ENCODE measurements at regions not wholly inside any gene's neighbourhood (a gene's known extent, or its start where the extent isn't known, plus 50 kb on each side); places are given as distances from the start of the nearest gene placed in this dataset.
A peak's percentile ranks its signal among the peaks of the same experiment; 100 is the strongest.

DNA sequence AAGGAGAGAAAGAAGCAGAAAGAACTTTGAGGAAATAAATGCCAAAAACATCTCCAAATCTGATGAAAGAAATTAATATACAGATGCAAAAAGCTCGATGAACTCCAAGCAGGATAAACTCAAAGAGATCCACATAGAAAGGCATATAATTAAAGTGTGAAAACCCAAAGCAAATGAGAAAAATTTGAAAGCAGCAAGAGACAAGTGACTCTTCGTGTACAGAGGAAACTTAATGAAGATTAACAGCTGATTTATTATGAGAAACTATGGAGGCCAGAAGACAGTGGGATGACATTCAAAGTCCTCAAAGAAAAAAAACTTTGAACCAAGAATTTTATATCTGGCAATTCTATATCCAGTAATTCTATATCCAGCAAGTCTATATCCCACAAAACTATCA is 163.0 kb upstream of the TMCC3 start:
- no peak for DNase-seq

DNA sequence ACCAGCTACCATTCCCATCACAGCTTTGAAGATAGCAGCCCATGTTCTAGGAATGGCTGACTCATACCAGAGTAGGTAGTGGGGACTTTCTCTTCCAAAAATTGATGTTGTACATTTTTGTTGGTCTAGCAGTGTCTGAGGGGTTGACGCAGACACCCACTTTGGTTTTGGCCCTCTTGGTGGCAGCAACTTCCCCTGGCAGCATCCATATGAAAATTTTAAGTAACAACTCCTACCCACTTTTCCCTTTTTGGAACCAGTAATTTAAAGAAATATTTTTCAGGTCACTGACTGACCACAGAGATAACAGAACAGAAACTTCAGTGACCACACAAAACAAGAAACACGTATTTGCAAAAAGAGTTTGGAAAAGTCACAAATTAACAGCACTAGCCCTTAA is 162.0 kb upstream of the TMCC3 start:
- no peak for DNase-seq

DNA sequence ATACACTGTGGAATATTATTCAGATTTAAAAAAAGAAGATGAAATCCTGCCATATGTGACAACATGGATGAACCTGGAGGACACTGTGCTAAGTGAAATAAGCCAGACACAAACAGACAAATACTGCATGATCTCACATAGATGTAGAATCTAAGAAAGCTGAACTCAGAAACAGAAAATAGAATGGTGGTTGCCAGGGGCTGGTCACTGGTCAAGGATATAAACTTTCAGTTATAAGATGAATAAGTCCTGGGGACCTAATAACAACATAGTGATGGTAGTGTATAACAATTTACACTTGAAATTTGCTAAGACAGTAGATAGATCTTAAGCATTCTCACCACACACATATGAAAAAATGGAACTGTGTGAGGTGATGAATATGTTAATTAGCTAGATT is 161.3 kb upstream of the TMCC3 start:
- DNase-seq: no peak

DNA sequence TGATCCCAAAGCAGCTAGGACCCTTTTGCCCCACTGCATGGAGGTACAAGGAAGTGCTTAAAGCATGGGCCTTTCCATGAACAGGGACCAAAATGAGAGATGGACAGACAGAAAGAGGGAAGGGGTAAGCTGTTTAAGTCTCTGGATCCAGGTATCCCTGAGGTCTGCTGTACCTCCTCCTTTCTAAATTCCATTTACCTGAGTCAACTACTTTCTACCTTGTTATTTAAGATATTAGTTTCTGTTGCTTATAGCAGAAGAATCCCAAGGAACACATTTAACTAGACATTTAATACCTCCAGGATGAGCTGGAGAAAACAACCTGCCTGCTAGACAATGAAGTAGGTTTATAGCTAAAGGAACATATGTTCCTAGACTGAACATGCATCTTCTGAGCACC is 157.6 kb upstream of the TMCC3 start:
- no peak for DNase-seq

DNA sequence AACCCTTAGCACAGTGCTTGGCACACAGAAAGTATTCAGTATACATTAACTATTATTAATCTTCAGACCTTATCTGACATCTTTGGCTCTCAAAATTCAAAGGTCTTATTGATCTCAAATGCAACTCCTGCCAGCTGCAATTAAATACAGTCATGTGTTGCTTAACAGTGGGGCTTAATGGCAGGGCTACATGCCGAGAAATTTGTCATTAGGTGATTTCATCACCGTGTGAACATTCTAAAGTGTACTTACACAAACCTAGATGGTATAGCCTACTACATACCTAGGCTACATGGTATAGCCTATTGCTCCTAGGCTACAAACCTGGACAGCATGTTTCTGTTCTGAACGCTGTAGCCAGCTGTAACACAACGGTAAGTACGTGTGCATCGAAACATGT is 156.3 kb upstream of the TMCC3 start:
- no peak for DNase-seq

DNA sequence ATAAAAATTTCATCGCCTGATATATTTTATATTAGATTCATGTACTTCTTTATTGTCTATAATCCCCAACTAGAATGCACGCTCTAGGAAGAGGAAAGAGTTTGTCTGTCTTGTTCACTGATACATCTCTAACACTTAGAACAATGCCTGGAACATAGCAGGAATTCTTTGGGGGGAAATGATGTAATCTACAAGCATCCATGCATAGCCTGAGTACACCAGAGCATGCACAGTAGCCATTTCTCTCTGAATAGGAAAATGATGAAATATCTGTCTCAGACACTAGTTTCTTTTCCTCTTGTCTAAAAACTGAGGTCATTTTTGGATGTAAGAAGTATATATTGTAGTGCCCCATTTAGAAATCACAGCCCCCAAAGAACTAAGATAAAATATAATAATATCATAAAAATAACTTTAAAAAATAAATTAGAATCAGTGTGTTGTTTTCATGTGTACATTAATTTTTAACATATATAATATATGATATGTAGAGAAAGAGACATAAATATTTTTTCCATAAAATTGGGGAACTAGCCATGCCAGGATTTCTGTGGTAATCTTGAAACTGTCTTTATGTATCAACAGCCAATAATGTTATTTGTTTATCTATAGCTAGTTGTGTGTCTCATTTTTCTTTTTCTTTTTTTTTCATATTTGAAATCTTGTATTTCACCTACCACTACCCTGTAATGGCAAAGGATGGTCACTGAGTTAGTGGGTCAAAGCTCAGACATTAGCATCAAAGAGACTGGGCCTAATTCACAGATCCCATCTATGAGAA is 155.6 kb upstream of the TMCC3 start:
- no peak for DNase-seq

DNA sequence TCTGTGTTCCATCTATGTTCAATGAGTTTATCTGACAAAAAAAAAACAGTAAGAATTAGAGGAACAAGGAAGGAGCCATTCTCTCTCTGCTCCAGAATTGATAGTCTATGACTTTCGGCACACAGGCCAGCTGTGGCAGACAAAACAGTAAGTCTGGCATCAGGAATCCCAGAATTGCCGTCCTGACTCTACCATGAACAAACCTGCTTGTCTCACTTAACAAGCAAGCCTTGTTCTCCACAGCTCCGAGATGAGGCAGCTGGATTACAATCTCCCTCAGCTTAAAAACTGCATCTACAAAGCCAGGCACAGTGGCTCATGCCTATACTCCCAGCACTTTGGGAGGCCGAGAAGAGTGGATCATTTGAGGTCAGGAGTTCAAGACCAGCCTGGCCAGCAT is 153.6 kb upstream of the TMCC3 start:
- no peak for DNase-seq

DNA sequence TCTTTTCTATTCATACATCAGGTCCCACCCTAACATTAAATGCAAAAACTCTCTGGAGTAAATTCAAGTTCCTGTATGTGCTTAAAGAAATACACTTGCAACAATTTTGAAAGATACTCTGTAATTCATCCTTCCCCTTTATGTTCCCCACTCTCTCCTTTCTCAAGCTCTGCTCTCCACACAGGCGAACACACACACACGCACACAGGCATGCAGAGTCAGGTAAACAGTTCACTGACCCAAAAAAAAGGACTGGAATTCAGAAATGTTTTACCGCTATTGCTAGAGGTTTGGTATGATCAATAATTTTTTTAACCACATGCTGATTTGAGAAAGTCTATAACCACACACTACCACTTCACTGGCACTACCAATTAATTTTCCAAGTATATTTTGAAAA is 152.4 kb upstream of the TMCC3 start:
- DNase-seq: no peak

DNA sequence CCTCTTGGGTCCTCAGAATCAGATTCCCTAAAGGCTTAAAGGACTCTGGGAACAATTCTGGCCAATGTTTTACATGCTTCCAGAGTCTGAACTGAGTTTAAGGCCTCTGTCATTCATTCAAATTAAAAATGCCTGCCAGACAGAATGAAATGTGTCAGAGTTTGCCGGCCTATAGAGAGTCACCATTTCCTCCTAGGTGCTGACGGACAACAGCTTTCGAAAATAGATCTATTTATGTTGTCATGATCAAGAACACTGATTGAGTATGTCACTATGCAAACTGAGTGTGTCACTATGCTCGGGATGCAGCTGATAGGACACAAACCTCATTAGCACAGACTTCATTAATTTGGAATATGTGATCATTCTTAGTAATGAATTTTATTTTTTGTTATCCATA is 151.4 kb upstream of the TMCC3 start:
- DNase-seq: no peak

DNA sequence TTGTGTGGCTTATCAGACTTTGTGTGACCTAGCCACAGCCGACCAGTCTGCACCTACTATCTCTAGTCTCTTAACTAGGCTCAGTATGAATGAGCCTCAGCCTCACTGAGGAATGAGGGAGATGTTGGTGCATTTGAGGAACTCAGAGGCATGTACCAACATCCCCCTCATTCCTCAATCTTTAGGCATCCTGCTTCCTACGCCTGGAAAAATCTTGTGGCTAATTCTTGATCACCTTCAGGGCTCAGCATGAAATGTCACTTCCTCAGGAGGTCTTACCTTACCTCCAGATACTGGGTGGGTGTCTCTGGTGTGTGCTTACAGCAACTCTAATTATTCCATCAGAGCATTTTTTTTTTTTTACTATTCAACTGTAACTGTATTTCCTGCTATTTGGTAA is 148.8 kb upstream of the TMCC3 start:
- DNase-seq: no peak

DNA sequence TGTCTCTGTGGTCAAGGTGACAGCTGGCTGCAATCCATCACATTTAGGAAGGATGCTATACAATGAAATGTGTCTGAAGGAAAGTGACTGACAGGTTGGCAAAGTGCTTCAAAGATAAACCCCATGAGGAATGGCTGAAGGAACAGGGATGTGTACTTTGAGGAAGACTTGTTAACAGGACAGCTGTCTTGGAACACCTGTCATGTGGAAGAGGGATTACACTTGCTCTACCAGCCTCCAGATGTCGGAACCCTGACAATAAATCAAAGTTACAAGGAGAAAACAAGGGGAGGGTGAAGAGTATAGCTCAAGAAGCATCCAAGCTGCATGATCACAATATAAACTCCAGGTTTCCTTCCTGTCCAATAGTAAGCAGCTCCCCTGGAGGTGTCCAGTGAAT is 147.8 kb upstream of the TMCC3 start:
- DNase-seq: no peak

DNA sequence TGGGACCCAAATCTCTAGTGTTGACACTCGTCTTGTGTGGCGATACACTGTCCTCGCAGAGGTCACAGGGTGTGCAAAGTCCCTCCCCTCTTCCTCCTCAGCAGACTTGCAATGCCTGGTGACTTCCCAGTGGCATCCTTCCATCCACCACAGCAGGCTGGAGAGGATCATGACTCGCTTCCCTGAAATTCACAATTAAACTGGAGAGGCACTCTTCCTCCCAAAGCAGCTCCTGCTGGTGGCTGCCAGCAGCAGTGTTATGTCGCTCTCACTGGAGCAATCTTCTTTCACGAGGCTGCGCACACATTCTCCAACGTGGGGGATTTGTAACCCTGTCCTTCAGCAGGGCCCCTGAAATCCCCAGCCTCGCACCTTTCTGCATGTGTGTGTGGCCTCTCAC is 145.2 kb upstream of the TMCC3 start:
- no peak for DNase-seq

DNA sequence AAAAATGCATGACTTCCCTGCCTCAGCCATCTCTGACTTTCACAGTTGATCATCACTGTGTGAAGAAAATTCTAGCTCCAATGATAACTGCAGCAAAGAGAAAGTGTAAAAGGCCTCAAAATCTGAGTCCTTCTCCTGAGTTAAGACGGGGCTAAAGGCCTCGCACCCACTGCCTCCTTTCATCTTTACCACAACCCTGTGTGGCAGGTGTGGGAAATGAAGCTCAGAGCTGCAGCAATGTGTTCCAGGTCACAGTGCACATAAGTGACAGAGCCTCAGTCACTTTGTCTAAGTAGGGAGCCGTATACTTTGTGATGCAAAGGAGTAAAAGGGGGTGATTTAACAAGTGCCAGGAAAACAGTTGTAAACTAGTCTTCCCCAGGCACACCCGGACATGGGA is 144.7 kb upstream of the TMCC3 start:
- DNase-seq: no peak

DNA sequence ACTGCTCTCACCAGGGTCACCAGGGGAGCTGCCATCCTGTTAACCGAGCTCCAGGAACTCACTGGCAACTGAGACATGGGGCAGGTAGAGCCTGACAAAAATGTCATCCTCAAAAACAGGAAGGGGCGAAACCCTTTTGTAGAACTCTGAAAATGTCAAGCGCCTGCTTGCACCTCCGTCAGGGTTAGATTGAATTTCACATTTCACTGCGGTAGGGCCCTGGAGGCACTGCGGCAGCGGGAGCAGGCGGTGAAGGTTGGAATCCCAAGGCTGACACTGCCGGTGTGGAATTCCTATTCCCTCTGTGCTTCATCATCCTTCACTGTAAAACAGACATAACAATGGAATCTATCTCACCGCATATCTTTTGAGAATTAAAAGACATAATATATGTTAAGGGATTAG is 142.8 kb upstream of the TMCC3 start:
- no peak for DNase-seq

DNA sequence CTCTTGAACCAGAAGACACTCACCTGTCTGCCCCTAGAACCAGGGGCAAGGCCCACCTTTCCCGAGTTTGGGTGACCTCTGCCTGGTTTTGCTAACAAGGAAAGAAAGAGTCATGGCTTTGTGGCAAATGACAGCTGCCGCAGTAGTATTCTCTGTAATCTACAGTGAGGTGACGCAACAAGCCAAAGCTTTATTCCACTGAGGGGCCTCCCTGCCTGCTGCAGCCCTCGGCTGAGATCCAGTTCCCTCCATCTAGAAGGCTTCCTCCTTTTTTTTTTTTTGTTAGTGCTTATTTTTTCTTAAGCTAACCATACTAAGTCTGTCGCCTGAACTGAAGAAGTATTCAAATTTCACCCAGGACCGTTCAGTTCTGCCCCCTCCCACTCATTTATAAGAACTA is 142.3 kb upstream of the TMCC3 start:
- DNase-seq: no peak

DNA sequence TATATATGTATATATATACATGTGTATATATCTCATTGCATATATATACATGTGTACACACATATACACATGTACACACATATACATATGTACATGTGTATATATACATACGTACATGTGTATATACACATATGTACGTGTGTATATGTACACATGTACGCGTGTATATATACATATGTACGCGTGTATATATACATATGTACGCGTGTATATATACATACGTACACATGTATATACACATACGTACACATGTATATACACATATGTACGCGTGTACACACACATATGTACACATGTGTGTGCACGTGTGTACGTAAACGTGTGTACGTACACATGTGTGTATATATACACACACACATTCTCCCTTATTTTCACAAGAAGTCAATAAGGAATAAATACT is 141.6 kb upstream of the TMCC3 start:
- no peak for DNase-seq

DNA sequence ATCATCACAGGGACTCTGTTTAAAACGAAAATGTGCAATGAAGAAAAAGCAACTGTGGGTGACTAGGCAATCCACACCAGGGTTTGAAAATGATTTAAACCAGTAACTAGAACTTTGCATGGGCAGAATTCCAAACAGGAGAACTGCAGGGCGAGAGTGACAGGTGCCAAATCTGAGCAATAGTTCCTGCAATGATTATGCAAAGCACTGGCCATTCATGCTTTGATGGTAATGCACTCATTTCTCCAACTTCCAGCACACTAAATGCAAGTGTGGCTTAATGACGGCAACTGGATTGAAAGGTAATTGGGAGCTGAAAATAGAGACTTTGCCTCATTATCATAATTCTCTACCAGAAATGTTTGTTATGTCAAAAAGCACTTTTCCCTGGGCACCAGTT is 140.5 kb upstream of the TMCC3 start:
- no peak for DNase-seq

DNA sequence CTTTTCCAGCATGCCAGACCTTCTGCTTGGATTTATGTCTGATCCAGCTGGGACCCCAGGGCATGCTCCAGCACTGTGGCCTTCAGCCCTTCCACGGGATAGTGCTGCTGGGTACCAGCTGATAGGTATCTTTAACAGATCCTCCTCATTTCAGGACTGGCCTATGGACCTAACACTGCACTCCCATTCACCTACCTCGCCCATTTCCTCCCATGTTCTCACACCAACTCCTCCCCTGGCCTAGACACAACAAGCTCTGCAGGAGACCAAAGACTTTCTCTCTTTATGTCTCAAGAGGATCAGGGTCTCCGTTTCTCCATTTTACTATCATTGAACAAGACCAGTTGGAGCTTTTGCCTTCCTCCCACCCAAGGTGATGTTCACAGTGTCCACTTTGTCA is 140.0 kb upstream of the TMCC3 start:
- DNase-seq: no peak

DNA sequence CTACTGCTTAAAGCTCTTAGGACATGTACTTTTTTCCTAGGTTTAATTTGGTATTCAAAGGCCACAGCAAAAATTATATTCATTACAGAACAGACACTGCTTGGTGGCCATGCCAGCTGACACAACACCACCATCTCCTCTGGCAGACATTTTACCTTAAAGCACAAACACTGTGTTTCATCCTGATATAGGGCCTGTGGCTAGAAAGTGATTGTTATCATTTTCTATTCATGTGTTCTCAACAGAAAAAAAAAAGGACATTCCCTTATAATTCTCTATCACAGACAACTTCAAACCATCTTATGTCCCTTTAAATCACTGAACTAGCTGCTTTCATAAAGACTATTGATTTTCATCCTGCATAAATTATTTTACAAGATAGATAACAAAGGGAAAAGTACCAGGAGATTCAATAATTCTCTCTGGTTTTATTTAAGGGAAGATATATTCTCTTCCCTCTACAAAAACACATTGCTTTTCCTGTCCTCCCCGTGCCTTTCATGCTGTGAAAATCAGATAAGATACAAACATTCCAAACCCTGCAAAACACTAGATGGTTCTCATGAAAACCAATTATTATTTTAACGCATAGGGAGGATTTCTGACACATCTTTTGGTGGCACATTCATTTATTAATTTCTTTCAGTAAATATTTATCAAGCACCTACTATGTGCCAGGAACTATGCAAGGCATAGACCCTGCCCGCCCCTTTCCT is 139.3 kb upstream of the TMCC3 start:
- no peak for DNase-seq

DNA sequence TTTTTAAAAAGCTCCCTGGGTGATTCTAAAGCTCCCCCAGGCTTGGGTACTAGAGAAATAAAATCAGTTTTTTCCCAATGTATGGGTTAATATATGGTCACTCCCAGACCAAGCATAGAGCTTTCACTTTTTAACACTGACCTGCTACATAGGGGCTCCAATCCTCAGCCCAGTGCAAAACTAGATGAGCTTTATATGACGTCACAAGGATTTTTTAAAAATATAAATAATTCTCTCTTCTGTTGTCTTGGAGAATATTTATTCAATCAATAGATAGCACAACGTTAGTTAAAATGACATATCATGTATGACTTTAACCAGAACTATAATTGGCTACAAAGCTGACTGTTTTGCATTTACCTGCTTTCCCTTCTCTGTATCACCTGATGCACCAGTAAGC is 137.9 kb upstream of the TMCC3 start:
- DNase-seq: no peak

DNA sequence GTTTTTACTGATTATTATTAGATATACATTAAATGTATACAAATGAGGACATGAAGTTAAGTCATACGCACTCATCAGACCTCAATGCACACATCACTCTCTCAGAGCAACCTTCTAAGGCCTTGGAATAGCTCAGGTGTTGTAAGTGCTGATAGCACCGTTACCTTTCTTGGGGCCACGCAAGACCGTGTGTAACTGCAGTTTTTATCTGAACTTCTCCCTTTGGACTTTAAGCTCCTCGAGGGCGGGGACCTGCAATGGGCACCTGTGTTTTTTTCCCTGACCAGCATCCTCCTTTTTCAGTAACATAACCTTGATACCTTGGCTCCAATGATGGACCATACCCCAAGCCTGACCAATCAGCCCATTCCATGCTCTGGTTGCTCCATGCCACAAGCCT is 136.5 kb upstream of the TMCC3 start:
- DNase-seq: no peak

DNA sequence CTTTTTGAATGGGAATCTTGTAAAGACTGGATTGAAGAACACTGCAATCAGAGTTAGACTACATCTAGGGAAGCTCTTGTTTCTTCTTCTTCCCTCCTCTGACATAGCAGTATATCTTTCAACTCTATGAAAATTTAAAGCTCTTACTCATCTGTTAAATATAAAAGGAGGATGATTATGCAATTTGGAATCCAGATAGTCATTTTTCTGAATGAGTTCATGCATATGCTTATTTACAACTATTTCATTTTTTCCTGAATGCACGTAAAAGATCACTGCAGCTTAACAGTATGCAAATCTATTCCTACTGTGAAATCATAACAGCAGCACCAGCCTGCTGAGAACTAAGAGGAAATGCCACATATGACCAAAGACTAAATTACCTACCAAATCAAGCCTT is 133.5 kb upstream of the TMCC3 start:
- peak; percentile 46 for DNase-seq

DNA sequence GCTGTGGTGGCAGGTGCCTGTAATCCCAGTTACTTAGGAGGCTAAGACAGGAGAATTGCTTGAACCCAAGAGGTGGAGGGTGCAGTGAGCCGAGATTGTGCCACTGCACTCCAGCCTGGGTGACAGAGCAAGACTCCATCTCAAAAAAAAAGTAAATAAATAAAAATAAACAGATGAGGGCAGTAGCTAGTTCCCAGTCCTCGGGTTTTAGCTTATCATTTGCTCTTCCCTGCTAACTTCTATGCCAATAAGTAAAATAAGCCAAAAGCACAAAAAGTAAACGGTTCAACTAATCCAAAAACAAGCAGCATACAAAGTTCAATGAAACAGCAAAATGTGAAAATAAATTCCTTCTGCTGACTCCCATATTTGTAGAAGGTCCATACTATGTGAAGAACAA is 133.0 kb upstream of the TMCC3 start:
- DNase-seq: no peak

DNA sequence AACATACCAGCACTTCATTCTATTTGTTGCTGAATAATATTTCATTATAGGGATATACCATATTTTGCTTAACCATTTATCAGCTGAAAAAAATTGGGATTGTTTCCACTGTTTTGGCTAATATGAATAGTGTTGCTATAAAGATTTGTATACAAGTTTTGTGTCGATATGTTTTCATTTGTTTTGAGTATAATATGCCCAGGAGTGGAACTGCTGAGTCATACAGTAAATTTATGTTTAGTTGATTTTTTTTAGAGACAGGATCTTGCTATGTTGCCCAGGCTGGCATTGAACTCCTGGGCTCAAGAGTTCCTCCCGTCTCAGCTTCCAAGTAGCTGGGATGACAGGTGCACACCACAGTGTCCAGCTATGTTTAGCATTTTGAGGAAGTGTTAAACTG is 131.5 kb upstream of the TMCC3 start:
- no peak for DNase-seq

DNA sequence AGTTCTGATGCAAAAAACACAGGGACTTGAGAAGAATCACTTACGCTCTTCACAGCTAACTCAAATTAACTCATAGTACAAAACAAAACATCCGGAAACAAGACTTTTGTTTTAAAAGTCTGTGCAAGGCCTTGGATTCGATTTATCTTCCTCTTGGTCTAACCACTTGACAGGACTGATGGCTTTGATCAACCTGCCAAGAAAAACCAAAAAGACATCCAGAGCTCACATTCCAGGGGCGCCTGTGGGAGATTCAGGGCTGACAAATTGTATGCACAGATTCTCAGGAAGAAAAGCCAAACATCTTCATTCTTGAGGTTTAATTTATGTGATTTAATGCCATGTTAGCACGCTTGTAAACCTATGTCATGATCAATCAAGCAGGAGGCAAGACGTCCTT is 129.1 kb upstream of the TMCC3 start:
- no peak for DNase-seq
